Embryonic facial prominence (tissue), 1 donor: ENCODE measurements at regions not wholly inside any gene's neighbourhood (a gene's known extent, or its start where the extent isn't known, plus 50 kb on each side); places are given as distances from the start of the nearest gene placed in this dataset.
"Not testable (repeated sequence)": the region's sequence is repeated elsewhere in the genome, so short reads cannot be mapped to it uniquely, and the experiment has no call there.

Source experiments
- DNase-seq: peaks from one replicate; pipeline ENCODE4 v3.0.0-alpha.2; 2016; ENCODE audit errors: extremely low spot score

DNA sequence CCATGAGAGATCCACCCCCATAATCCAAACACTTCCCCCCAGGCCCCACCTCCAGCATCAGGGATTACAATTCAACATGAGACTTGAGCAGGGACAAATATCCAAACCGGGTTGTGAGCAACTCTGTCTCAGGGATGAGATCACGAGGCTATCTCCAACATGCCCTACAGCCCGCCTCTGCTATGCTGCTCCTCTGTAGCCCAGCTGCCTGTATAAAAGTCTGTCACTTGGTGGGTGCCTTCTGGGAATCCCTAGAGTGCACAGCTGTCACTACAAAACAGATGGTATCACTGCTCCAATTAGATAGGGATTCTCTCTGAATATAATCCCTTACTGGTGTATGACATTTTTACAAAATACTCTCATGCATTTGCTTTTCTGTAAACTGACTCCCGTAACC, 114.9 kb upstream of the NANOS1 start:
- no peak for DNase-seq

DNA sequence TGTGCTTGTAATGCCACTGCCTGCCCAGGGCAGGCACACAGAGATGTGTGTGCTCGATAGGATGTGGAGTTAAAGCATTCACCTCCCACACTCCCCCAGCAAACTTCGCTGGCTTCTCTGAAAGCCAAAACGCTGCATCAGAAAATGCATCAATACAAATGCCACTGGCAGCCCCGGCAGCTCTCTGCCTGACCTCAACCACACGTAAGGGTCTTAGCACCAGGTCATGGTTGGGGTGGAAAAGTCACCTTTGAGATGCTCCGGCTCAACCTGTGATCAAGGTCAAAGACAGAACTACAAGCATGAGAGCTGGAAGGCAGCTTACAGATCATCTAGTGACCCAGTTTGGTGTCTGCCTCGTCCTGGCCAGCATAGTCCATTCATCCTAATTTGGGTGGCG, 114.4 kb upstream of the NANOS1 start:
- DNase-seq = no peak

DNA sequence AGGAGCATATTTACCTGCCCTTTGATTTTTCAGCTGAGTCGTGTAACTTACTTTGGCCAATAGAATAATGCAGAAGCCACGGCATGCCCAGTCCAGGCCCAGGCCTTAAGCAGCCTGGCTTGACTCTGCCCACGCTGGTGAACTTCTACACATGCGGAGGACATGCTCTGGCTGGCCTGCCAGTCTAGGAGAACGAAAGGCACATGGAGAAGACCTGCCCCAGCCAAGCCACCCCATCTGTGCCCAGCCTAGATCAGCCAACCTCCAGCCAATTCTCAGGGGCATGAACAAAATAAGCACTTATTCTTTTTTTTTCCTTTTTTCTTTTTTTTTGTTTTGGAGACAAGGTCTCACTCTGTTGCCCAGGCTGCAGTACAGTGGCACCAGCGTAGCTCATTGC, 112.7 kb upstream of the NANOS1 start:
- no peak for DNase-seq

DNA sequence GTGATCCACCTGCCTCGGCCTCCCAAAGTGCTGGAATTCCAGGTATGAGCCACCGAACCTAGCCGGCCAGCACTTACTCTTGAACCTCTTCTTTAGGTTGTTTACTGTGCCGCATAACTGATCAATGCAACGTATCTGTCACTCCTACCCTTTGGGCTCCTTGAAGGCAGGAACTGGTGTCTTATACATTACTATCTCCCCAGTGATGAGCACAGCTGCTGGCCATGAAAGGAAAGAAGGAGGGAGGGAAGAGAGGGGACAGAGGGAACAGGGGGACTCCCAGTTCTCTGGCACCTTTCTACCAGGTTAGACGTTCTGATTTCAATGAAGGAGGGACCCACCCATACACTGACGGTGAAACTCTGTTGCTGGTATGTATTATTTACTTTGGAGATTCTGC, 111.8 kb upstream of the NANOS1 start:
- no peak for DNase-seq

- DNase-seq = no peak
These were observed 111.4 kb upstream of the NANOS1 start for GRCh38 chr10:118918116-118918515.

- DNase-seq = no peak
These were observed 110.9 kb upstream of the NANOS1 start for GRCh38 chr10:118918587-118918986.

GRCh38 chr10:118920206-118920605, 109.3 kb upstream of the NANOS1 start:
- no peak for DNase-seq

GRCh38 chr10:118922226-118922625, 107.3 kb upstream of the NANOS1 start:
- no peak for DNase-seq

- DNase-seq = no peak
These were observed 106.5 kb upstream of the NANOS1 start for GRCh38 chr10:118922972-118923371.

DNA sequence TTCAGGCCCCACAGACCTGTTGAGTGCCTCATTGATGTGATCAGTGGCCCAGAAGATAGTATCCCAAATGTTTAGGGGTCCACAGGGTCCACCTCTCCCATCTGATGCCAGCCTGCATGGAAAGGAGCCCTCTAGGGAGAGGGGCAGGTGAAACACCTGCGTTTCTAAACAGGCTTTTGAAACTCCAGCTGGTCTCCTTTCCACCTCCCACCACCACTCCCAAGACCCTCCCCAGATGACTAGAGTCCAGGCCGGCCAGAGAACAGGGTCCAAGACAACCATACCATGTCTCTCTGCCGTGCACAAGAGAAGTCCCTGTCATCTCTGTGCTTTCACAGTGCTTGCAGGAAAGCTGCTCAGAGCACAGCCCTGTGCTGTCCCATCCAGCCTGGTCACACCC, 105.0 kb upstream of the NANOS1 start:
- no peak for DNase-seq

DNA sequence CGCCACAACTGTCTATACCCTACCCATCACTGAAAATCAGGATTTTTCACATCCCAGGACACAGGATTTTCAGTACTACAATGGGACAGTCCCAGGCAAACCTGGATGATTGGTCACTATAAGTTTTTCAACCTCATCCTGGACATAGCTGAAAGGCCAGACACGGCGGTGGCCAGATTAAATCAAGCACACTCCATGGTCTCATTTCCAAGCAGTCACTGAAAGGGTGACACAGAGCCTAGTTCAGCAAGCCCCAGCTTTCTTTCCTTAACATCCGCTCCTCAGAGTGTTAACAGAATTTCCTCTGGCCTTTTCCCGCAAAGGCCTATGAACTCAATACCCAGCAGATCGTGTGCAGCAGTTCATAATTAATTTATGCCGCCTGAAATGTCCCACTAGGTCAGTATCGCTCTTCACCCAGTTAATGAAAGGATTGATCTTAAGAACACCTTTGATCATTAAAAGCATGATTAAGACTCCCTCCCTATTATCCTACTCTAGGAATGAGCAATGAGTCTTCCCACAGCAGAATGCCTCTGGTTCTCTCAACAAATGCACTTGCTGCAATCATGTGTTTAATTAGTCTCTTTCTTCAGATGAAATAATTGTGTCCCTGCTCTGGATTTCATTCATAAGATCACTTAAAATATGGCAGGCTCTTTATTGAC, 104.0 kb upstream of the NANOS1 start:
- no peak for DNase-seq

- DNase-seq = no peak
These were observed 103.5 kb upstream of the NANOS1 start for GRCh38 chr10:118926072-118926417.

DNA sequence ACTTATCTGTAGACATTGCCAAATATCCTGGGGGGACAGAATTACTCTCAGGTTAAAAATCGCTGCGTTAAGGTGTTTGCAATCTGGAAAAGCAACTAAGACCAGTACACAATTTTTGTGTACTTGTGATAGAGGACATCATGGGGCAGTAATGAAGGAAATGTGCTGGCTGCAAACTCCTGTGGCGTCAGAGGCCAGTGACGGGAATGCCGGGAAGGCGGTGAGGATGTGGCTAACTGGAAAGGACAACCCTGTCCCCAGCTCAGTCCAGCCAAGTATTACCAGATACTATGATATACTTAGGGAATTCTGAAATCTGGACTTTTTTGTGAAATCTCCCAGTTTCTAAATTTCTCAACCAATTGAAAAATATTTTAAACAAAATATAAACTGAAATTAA, 103.1 kb upstream of the NANOS1 start:
- no peak for DNase-seq

DNA sequence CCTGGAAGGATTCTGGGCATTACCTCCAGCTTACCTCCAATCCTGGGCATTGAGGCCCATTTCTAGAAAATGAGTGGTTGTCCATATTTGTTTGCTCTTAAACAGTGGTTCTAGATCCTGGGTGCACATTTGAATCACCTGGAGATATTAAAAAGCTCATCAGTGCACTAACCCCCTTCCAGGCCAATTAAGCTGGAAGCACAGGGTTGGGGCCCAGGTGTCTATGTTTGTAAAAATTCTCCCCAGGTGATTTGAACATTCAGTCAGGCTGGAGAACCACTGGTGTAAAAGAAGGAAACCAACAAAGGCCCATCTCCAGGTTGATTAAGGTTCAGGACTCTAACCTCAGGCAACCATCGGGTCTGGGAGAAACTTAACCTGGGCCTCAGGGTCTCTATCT, 102.6 kb upstream of the NANOS1 start:
- no peak for DNase-seq

- no peak for DNase-seq
These were observed 102.2 kb upstream of the NANOS1 start for GRCh38 chr10:118927321-118927720.

- no peak for DNase-seq
These were observed 98.9 kb upstream of the NANOS1 start for GRCh38 chr10:118930614-118931013.

DNA sequence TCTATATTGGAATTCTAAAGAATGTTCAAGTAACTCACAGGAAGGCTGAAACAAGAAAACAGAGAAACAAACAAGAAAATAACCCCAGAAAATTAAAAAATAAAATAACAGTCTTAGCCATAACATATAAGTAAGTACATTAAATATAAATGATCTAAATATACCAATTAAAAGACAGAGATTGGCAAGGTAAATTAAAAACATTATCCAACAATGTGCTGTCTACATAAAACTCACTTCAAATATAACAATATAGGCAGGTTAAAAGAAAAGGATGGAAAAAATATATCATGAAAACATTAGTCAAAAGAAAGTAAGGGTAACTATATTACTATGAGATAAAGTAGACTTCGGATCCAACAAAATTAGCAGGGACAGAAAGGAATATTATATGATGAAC, 98.1 kb upstream of the NANOS1 start:
- no peak for DNase-seq

GRCh38 chr10:118932154-118932553, 97.4 kb upstream of the NANOS1 start:
- DNase-seq = not testable (repeated sequence)

DNA sequence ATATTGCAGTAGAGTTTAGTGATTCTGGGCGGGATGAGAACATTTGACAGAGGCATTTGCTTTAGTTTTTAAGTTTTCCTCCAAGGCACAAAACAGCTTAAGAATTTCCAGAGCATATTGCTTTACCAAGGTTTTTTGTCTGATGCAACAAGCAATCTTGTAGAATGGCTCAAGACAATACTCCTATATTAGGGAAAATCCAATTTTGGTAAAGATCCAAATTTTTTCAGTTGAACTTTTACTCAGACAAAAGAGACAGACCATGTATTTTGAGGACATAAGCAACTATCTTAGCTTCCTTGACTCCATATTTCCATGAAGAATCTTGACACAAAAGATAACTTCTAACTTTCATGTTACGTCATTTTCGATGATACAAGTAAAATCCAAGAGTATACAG, 92.3 kb upstream of the NANOS1 start:
- no peak for DNase-seq

- no peak for DNase-seq
These were observed 90.1 kb upstream of the NANOS1 start for GRCh38 chr10:118939211-118940007.

DNA sequence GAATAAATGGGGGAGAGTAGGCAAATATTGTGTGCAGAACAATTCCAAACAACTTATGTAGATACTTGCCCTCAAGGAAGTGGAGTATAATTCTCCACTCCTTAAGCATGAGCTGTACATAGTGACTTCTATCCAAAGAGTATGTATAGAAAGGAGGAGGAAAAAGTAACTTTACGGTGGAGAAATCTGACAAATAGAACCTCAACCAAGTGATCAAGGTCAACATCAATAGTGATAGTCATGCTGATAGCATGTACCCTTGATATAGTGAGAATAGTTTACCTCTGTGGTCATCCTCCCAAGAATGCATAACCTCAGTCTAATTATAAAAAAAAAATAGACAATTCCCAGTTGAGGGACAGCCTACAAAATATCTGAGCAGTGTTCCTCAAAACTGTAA, 89.1 kb upstream of the NANOS1 start:
- DNase-seq = no peak

- DNase-seq = no peak
These were observed 86.3 kb upstream of the NANOS1 start for GRCh38 chr10:118943253-118943652.

DNA sequence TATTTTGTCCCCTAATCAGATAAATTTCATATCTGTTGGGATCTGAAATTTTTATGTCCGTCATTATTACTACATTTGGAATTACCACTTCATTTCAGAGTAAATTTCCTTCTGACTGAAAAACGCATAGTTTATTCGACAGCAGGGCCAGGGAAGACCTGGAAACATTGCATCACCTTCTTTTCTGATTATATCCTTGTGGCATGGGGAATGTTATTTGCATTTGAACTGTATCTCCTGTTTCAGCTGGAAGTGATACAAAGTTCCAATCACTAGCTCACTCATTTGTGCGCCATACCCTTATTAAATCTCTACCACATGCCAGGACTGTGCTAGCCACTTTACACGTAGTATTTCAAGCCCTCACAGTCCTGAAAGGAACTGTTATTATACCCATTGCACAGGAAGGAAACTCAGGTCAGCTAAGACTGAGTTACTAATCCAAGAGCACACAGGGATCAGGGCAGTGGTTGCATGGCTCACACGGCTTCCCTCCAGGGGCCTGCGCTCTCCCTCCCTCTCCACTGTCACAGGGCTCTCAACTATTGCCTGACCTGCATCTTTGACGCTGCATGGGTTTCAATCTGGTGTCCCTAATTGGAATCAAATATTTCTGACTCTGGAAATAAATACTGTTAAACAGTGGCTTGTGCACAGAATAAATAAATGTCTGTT, 84.4 kb upstream of the NANOS1 start:
- DNase-seq = no peak
